HEK293T (cell line): ENCODE measurements at regions not wholly inside any gene's neighbourhood (a gene's known extent, or its start where the extent isn't known, plus 50 kb on each side); places are given as distances from the start of the nearest gene placed in this dataset.

Experiments
- CTCF ChIA-PET: fragments of 350-600 bp; formaldehyde crosslinking; extraction: SDS; loops from one replicate; lab custom pipeline; 2021; ENCODE audit warnings: antibody characterized with exemption, inconsistent platforms; lab: Yijun Ruan, JAX
- POLR2A ChIA-PET: fragments of 350-600 bp; formaldehyde crosslinking; extraction: SDS; loops from one replicate; lab custom pipeline; 2020; ENCODE audit warnings: antibody characterized with exemption, inconsistent platforms; lab: Yijun Ruan, JAX
- DNase-seq: peaks from one replicate; pipeline ENCODE4 v3.0.0; 2012; ENCODE audit warnings: mixed read lengths; ENCODE audit errors: extremely low spot score
- ARNT ChIP-seq: fragments of 450-650 bp; IDR thresholded peaks from 2 replicates; pipeline ENCODE4 v1.6.1; 2017; ENCODE audit warnings: mild to moderate bottlenecking
- BHLHE40 ChIP-seq: fragments of 450-650 bp; IDR thresholded peaks from 2 replicates; pipeline ENCODE4 v1.6.1; 2016; ENCODE audit warnings: mild to moderate bottlenecking, moderate library complexity, borderline replicate concordance
- CTBP1 ChIP-seq: fragments of 450-650 bp; IDR thresholded peaks from 2 replicates; pipeline ENCODE4 v1.6.1; 2016; ENCODE audit warnings: borderline replicate concordance
- ELF4 ChIP-seq: fragments of 450-650 bp; IDR thresholded peaks from 2 replicates; pipeline ENCODE4 v1.6.1; 2017; ENCODE audit warnings: antibody characterized with exemption
- FOXA1 ChIP-seq: fragments of 450-650 bp; IDR thresholded peaks from 2 replicates; pipeline ENCODE4 v1.6.1; 2016; ENCODE audit warnings: mild to moderate bottlenecking
- FOXK2 ChIP-seq: fragments of 450-650 bp; IDR thresholded peaks from 2 replicates; pipeline ENCODE4 v1.6.1; 2016; ENCODE audit warnings: mild to moderate bottlenecking
- FOXM1 ChIP-seq: fragments of 450-650 bp; IDR thresholded peaks from 2 replicates; pipeline ENCODE4 v1.6.1; 2017; ENCODE audit warnings: mild to moderate bottlenecking, borderline replicate concordance
- HDGF ChIP-seq: fragments of 450-650 bp; IDR thresholded peaks from 2 replicates; pipeline ENCODE4 v1.6.1; 2017; ENCODE audit warnings: antibody characterized with exemption, borderline replicate concordance
- L3MBTL2 ChIP-seq: fragments of 450-650 bp; conservative IDR thresholded peaks from 2 replicates; pipeline ENCODE4 v1.6.1; 2016; ENCODE audit warnings: mild to moderate bottlenecking
- LEF1 ChIP-seq: fragments of 450-650 bp; IDR thresholded peaks from 2 replicates; pipeline ENCODE4 v1.6.1; 2017; ENCODE audit warnings: mild to moderate bottlenecking, borderline replicate concordance
- NFRKB ChIP-seq: fragments of 450-650 bp; IDR thresholded peaks from 2 replicates; pipeline ENCODE4 v1.6.1; 2016; ENCODE audit warnings: mild to moderate bottlenecking, moderate library complexity
- SP1 ChIP-seq: fragments of 450-650 bp; IDR thresholded peaks from 2 replicates; pipeline ENCODE4 v1.6.1; 2017
- SUZ12 ChIP-seq: fragments of 450-650 bp; IDR thresholded peaks from 2 replicates; pipeline ENCODE4 v1.6.1; 2016; ENCODE audit warnings: mild to moderate bottlenecking
- TARDBP ChIP-seq: fragments of 450-650 bp; IDR thresholded peaks from 2 replicates; pipeline ENCODE4 v1.6.1; 2016
- ZNF384 ChIP-seq: fragments of 450-650 bp; IDR thresholded peaks from 2 replicates; pipeline ENCODE4 v1.6.1; 2016
- TF ChIP-seq, protein P1 (sequence below): fragments of 450-650 bp; IDR thresholded peaks from 2 replicates; pipeline ENCODE4 v1.6.1; 2016

DNA sequence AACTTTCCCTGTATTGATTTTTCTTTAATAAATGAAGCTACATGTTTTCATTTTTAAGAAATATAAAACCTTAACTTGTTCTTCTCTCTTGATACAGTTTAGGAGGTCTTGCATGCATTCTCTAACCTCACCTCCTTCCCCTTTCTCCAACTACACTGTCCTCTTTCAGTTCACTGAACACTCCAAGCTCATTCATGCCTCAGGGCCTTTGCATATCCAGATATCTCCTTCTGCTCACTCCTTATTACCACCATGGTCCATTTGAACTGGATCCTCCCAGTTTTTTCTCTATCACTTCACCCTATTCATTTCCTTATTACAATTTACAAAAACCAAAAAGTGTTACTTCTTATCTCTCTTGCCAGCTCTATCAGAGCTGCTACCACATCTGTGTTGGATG, 242.9 kb upstream of the PLEKHG7 start:
- ChIA-PET POLR2A (no interaction called here), CTCF (no interaction called here)
- DNase-seq, result no peak
- TF ChIP-seq L3MBTL2 (no peak), LEF1 (no peak), TARDBP (no peak), FOXK2 (no peak)

DNA sequence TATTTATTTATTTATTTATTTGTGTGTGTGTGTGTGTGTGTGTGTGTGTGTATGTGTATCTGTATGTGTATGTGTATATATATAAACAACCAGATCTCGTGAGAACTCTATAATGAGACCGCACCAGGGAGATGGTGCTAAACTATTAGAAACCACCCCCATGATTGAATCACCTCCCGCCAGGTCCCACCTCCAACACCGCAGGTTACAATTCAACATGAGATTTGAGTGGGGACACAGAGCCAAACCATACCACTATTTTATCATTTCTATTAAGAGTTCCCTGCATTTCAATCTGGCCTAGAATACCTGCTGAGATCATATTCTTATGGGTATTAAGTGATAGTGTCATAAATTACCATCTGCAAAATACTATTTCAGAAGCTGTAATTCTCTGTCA, 243.8 kb upstream of the PLEKHG7 start:
- CTCF ChIA-PET, result no interaction called here
- TF ChIP-seq ELF4 (no peak), LEF1 (no peak), BHLHE40 (no peak), TARDBP (no peak), SP1 (no peak), FOXK2 (no peak), SUZ12 (no peak), FOXM1 (no peak), CTBP1 (no peak), HDGF (no peak), FOXA1 (no peak)
- TF ChIP-seq, protein P1, sequence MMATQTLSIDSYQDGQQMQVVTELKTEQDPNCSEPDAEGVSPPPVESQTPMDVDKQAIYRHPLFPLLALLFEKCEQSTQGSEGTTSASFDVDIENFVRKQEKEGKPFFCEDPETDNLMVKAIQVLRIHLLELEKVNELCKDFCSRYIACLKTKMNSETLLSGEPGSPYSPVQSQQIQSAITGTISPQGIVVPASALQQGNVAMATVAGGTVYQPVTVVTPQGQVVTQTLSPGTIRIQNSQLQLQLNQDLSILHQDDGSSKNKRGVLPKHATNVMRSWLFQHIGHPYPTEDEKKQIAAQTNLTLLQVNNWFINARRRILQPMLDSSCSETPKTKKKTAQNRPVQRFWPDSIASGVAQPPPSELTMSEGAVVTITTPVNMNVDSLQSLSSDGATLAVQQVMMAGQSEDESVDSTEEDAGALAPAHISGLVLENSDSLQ, result no peak
- DNase-seq, result no peak
- POLR2A ChIA-PET, result no interaction called here

DNA sequence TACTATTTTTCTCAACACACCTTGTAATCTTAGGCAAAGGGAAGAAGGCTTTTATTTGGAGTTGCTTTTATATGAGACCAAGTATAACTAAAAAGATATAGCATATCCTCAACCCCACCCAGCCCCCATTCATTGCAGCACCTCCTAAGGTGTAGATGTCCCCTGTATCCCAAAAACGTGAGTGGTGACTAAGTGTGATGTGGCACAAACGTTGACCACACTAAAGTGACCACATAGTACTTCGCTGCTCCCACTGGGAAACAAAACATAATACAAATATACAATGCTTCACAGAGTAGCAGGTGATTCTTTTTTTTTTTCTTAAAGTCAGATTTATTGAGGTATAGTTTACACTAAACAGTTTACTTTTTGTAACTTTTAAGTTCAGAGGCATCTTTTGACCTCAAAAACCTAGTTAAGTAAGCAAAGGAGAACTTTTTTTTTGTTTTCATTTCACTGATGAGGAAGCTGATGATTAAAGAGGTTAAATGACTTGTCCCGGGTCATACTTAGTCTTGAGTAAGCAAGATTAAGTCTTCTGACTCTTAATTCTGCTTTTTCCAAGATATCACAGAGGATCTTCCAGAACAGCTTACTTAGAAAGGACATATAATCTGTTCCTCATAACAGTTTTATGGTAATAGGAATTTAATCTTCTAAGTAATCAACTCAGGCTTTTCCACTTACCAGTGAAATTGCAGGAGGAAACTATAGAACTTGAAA, 245.2 kb upstream of the PLEKHG7 start:
- ChIA-PET CTCF (no interaction called here), POLR2A (no interaction called here)
- TF ChIP-seq SP1 (no peak), FOXA1 (no peak), CTBP1 (no peak), SUZ12 (no peak), LEF1 (no peak), ELF4 (no peak)
- TF ChIP-seq, protein P1, result no peak
- no peak for DNase-seq

GRCh38 chr12:92452763-92453162, 250.0 kb upstream of the PLEKHG7 start:
- TF ChIP-seq SUZ12, result no peak
- TF ChIP-seq L3MBTL2, result no peak
- no peak for TF ChIP-seq HDGF
- TF ChIP-seq ZNF384, result no peak
- TF ChIP-seq FOXM1, result no peak
- TF ChIP-seq BHLHE40, result no peak
- POLR2A ChIA-PET, result no interaction called here
- DNase-seq, result no peak
- CTCF ChIA-PET, result no interaction called here

DNA sequence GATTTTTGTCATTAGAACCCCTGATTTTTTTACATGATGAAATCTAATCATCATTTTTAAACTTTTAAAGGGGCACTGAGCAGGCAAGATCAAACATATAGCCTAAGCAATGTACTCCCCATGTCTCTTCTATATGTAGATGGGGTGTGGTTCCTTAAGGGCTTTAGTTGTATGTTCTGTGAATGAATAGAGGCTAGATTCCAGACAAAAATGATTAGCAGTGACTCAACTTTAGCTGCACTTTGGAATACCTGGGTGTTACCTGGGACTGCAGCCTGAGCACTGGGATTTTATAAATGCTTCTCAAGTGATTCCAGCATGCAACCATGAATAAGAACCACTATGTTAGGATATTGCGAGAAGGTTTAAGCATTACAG, 256.7 kb upstream of the PLEKHG7 start:
- CTCF ChIA-PET, result no interaction called here
- POLR2A ChIA-PET, result no interaction called here
- no peak for DNase-seq
- TF ChIP-seq NFRKB (no peak), L3MBTL2 (no peak), FOXA1 (no peak)

DNA sequence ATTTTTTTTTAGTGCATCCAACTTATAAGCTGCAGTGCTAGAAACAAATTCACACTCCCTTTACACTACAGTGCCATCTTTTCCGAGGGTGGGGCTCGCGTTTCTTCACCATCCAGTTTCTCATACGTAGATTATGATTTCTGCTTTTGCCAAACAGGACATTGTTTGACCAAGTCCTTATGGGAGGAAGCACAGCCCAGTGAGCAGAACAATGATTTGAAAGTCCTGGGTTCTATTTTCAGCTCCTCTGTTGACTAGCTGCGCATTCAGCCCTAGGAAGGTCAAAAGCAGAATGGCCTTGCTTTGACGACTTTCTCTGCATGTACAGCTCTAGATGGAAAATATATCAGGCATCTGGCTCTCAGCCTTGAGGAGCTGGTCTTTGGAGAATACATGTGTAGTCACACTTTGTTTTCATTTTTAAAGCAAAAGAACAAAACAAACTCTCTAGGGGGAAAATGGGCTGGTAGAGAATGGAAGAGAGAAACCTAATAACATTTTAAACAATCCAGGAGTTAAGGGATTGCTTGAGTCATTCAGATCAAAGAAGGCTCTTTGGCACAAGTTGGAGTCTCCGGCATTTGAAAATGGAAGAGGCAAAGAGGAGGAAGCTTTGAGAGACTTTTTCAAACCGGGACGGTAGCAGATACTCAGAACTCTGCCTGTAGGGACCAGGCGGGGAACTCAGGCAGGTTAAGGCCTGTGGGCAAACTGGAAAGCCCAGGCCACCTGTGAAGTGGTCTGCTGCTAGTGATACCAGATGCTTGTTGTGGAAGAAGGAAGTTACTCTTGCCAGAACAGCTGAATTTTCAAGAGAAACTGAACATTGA, 257.3 kb upstream of the PLEKHG7 start:
- no peak for TF ChIP-seq ZNF384
- no peak for TF ChIP-seq ARNT
- no peak for TF ChIP-seq SP1
- no peak for TF ChIP-seq HDGF
- no peak for TF ChIP-seq FOXA1
- TF ChIP-seq BHLHE40, result no peak
- no peak for TF ChIP-seq NFRKB
- ChIA-PET CTCF (no interaction called here), POLR2A (no interaction called here)
- DNase-seq, result no peak

DNA sequence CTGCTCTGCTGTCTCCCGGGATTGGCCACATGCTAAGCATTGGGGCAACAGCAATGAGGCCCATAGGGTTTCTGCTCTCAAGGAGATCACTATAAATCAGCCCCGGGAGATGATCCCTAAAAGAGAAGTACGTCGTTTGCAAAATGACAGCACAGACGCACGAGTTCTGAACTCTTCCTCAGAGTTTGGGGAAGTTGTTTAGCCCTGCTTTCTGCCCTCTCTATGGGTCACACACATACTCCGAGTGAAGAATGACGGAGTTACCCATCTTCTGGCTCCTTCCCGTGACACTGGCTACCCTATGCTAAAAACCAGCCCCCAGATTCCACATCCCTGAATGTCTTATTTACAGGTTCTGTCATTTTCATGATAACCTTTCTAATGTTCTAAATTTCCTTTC, 258.0 kb upstream of the PLEKHG7 start:
- ChIA-PET POLR2A (no interaction called here), CTCF (no interaction called here)
- no peak for TF ChIP-seq SUZ12
- no peak for TF ChIP-seq LEF1
- TF ChIP-seq SP1, result no peak
- DNase-seq, result no peak

DNA sequence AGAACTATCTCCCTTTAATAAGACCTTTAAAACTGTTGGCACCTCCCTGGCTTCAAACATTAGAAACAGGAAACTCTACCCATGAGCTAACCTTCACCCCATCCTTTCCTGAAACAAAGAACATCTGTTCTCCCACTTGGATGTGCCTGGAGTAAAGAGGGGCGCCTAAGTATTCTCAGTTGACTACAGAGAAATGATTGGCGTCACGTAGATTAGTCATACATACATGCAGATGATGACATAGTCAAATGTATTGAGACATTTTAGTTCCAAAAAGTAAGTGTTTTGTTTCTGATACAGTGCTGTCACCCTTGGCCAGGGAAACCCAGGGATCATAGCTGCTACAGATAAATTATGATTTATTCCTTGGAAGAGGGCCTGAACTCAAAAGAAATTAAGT, 260.0 kb upstream of the PLEKHG7 start:
- ChIA-PET CTCF (no interaction called here), POLR2A (no interaction called here)
- no peak for DNase-seq
- TF ChIP-seq ELF4 (no peak), TARDBP (no peak), HDGF (no peak), BHLHE40 (no peak), FOXK2 (no peak), LEF1 (no peak), FOXA1 (no peak), FOXM1 (no peak), CTBP1 (no peak), ARNT (no peak), SUZ12 (no peak), ZNF384 (no peak), NFRKB (no peak), L3MBTL2 (no peak), SP1 (no peak)
- TF ChIP-seq, protein P1, result no peak
